ENCODE measurements at regions not wholly inside any gene's neighbourhood (a gene's known extent, or its start where the extent isn't known, plus 50 kb on each side); places are given as distances from the start of the nearest gene placed in this dataset.
"Not testable (repeated sequence)": the region's sequence is repeated elsewhere in the genome, so short reads cannot be mapped to it uniquely, and the experiment has no call there.

GRCh38 chr1:203401199-203401877 is 50.4 kb upstream of the FMOD start:
- Histone ChIP-seq H3K4me1 (peaks cover 5% of the 10 kb centered on the region), H3K27me3 (ENCODE audit: low read depth) (no peaks in the 10 kb centered on the region), H3K9me3 (no peaks in the 10 kb centered on the region), H3K4me3 (no peak overlapping the region), H3K36me3 (replicated peaks) (no peaks in the 10 kb centered on the region)
- in situ Hi-C loops (cut with MboI; ENCODE audit: low sequenced_read_pairs): no loop called here
- no peak for DNase-seq (ENCODE audit: low spot score in 2 of 2)

- in situ Hi-C loops (cut with MboI; ENCODE audit: low sequenced_read_pairs): no loop called here
- H3K4me3 ChIP-seq: no peak overlapping the region
Measured at GRCh38 chr1:203402152-203402551, 51.2 kb upstream of the FMOD start.

GRCh38 chr1:203402629-203403337 is 51.9 kb upstream of the FMOD start:
- H3K27me3 ChIP-seq (ENCODE audit: low read depth): no peaks in the 10 kb centered on the region
- no peak overlapping the region for H3K4me3 ChIP-seq
- in situ Hi-C loops (cut with MboI; ENCODE audit: low sequenced_read_pairs): no loop called here
- peaks cover 5% of the 10 kb centered on the region for H3K4me1 ChIP-seq
- DNase-seq (ENCODE audit: low spot score in 2 of 2): no peak
- no peaks in the 10 kb centered on the region for H3K36me3 ChIP-seq (replicated peaks)
- H3K9me3 ChIP-seq: no peaks in the 10 kb centered on the region

More at GRCh38 chr1:203402152-203402551, 51.2 kb upstream of the FMOD start:
- no peaks in the 10 kb centered on the region for H3K27me3 ChIP-seq (ENCODE audit: low read depth)
- DNase-seq (ENCODE audit: low spot score in 2 of 2): peak in 1 of 2 experiments; percentile 4
- no peaks in the 10 kb centered on the region for H3K36me3 ChIP-seq (replicated peaks)
- peaks cover 5% of the 10 kb centered on the region for H3K4me1 ChIP-seq
- no peaks in the 10 kb centered on the region for H3K9me3 ChIP-seq

GRCh38 chr1:203403586-203403985 is 52.7 kb upstream of the FMOD start:
- Histone ChIP-seq H3K27me3 (ENCODE audit: low read depth) (0 out of 2 replicates have a peak, but pooled peaks cover 4% of the 10 kb centered on the region), H3K4me3 (no peak overlapping the region), H3K9me3 (no peaks in the 10 kb centered on the region), H3K36me3 (replicated peaks) (no peaks in the 10 kb centered on the region), H3K4me1 (peaks cover 5% of the 10 kb centered on the region)
- in situ Hi-C loops (cut with MboI; ENCODE audit: low sequenced_read_pairs): no loop called here
- no peak for DNase-seq (ENCODE audit: low spot score in 2 of 2)

GRCh38 chr1:203404546-203404945 is 53.6 kb upstream of the FMOD start:
- DNase-seq (ENCODE audit: low spot score in 2 of 2): no peak
- H3K36me3 ChIP-seq (replicated peaks): no peaks in the 10 kb centered on the region
- in situ Hi-C loops (cut with MboI; ENCODE audit: low sequenced_read_pairs): no loop called here
- H3K4me1 ChIP-seq: peaks cover 5% of the 10 kb centered on the region
- H3K27me3 ChIP-seq (ENCODE audit: low read depth): 0 out of 2 replicates have a peak, but pooled peaks cover 4% of the 10 kb centered on the region
- no peak overlapping the region for H3K4me3 ChIP-seq
- H3K9me3 ChIP-seq: no peaks in the 10 kb centered on the region

GRCh38 chr1:203405703-203406438 is 54.9 kb upstream of the FMOD start:
- no peak overlapping the region for H3K4me3 ChIP-seq
- H3K9me3 ChIP-seq: no peaks in the 10 kb centered on the region
- in situ Hi-C loops (cut with MboI; ENCODE audit: low sequenced_read_pairs): no loop called here
- H3K4me1 ChIP-seq: peaks cover 5% of the 10 kb centered on the region
- H3K27me3 ChIP-seq (ENCODE audit: low read depth): 0 out of 2 replicates have a peak, but pooled peaks cover 7% of the 10 kb centered on the region
- no peaks in the 10 kb centered on the region for H3K36me3 ChIP-seq (replicated peaks)
- no peak for DNase-seq (ENCODE audit: low spot score in 2 of 2)

- DNase-seq (ENCODE audit: low spot score in 2 of 2): no peak
- Histone ChIP-seq H3K27me3 (ENCODE audit: low read depth) (0 out of 2 replicates have a peak, but pooled peaks cover 7% of the 10 kb centered on the region), H3K4me1 (peaks cover 5% of the 10 kb centered on the region), H3K4me3 (no peak overlapping the region), H3K9me3 (no peaks in the 10 kb centered on the region), H3K36me3 (replicated peaks) (no peaks in the 10 kb centered on the region)
- in situ Hi-C loops (cut with MboI; ENCODE audit: low sequenced_read_pairs): no loop called here
Measured at GRCh38 chr1:203406446-203407045, 55.6 kb upstream of the FMOD start.

- H3K9me3 ChIP-seq: no peaks in the 10 kb centered on the region
- 0 out of 2 replicates have a peak, but pooled peaks cover 7% of the 10 kb centered on the region for H3K27me3 ChIP-seq (ENCODE audit: low read depth)
- no peak for DNase-seq (ENCODE audit: low spot score in 2 of 2)
- peaks cover 3% of the 10 kb centered on the region for H3K4me1 ChIP-seq
- no peaks in the 10 kb centered on the region for H3K36me3 ChIP-seq (replicated peaks)
- H3K4me3 ChIP-seq: no peak overlapping the region
- in situ Hi-C loops (cut with MboI; ENCODE audit: low sequenced_read_pairs): no loop called here
Measured at GRCh38 chr1:203407296-203407695, 56.4 kb upstream of the FMOD start.

- H3K36me3 ChIP-seq (replicated peaks): no peaks in the 10 kb centered on the region
- in situ Hi-C loops (cut with MboI; ENCODE audit: low sequenced_read_pairs): no loop called here
- no peaks in the 10 kb centered on the region for H3K9me3 ChIP-seq
- H3K4me1 ChIP-seq: no peaks in the 10 kb centered on the region
- 0 out of 2 replicates have a peak, but pooled peaks cover 7% of the 10 kb centered on the region for H3K27me3 ChIP-seq (ENCODE audit: low read depth)
- no peak for DNase-seq (ENCODE audit: low spot score in 2 of 2)
- H3K4me3 ChIP-seq: no peak overlapping the region
Measured at GRCh38 chr1:203408486-203409481, 57.9 kb upstream of the FMOD start.

GRCh38 chr1:203410182-203410900 is 59.4 kb upstream of the FMOD start:
- H3K4me3 ChIP-seq: no peak overlapping the region
- H3K4me1 ChIP-seq: no peaks in the 10 kb centered on the region
- H3K9me3 ChIP-seq: no peaks in the 10 kb centered on the region
- 0 out of 2 replicates have a peak, but pooled peaks cover 7% of the 10 kb centered on the region for H3K27me3 ChIP-seq (ENCODE audit: low read depth)
- no peaks in the 10 kb centered on the region for H3K36me3 ChIP-seq (replicated peaks)
- no peak for DNase-seq (ENCODE audit: low spot score in 2 of 2)
- in situ Hi-C loops (cut with MboI; ENCODE audit: low sequenced_read_pairs): no loop called here

GRCh38 chr1:203411431-203411830 is 60.5 kb upstream of the FMOD start:
- H3K4me3 ChIP-seq; H3K4me1 ChIP-seq; in situ Hi-C loops (cut with MboI; ENCODE audit: low sequenced_read_pairs); DNase-seq (ENCODE audit: low spot score in 2 of 2); H3K27me3 ChIP-seq (ENCODE audit: low read depth); H3K36me3 ChIP-seq (replicated peaks); H3K9me3 ChIP-seq: not testable (repeated sequence)

GRCh38 chr1:203419558-203419957 is 56.0 kb upstream of the PRELP start:
- Histone ChIP-seq H3K27me3 (ENCODE audit: low read depth) (no peaks in the 10 kb centered on the region), H3K36me3 (replicated peaks) (no peaks in the 10 kb centered on the region), H3K4me1 (no peaks in the 10 kb centered on the region), H3K4me3 (no peak overlapping the region), H3K9me3 (no peaks in the 10 kb centered on the region)
- no peak for DNase-seq (ENCODE audit: low spot score in 2 of 2)
- in situ Hi-C loops (cut with MboI; ENCODE audit: low sequenced_read_pairs): no loop called here
